GM18873 (cell line): ENCODE measurements at regions not wholly inside any gene's neighbourhood (a gene's known extent, or its start where the extent isn't known, plus 50 kb on each side); places are given as distances from the start of the nearest gene placed in this dataset.

Experiments
- ATAC-seq: cut with Tn5 transposase; IDR thresholded peaks from one replicate; pipeline ENCODE4 v1.9.1; 2021; ENCODE audit warnings: mild to moderate bottlenecking, moderate library complexity, moderate number of reproducible peaks; ENCODE audit not compliant: unreplicated experiment, low FRiP score

- ATAC-seq: no peak
These were observed 277.9 kb upstream of the SEMA6D start for GRCh38 chr15:47439146-47440111.

- no peak for ATAC-seq
These were observed 274.9 kb upstream of the SEMA6D start for GRCh38 chr15:47442371-47442770.

- ATAC-seq: no peak
These were observed 273.5 kb upstream of the SEMA6D start for GRCh38 chr15:47443839-47444238.

GRCh38 chr15:47445723-47446392, 271.4 kb upstream of the SEMA6D start:
- ATAC-seq: no peak

- ATAC-seq: no peak
These were observed 256.3 kb upstream of the SEMA6D start for GRCh38 chr15:47460795-47461573.

GRCh38 chr15:47461652-47462141, 255.6 kb upstream of the SEMA6D start:
- no peak for ATAC-seq

GRCh38 chr15:47466357-47466756, 250.9 kb upstream of the SEMA6D start:
- ATAC-seq: no peak

- ATAC-seq: no peak
These were observed 246.3 kb upstream of the SEMA6D start for GRCh38 chr15:47470983-47471382.

GRCh38 chr15:47473106-47473725, 244.1 kb upstream of the SEMA6D start:
- no peak for ATAC-seq

GRCh38 chr15:47473832-47474231, 243.5 kb upstream of the SEMA6D start:
- no peak for ATAC-seq

GRCh38 chr15:47475336-47475735, 242.0 kb upstream of the SEMA6D start:
- no peak for ATAC-seq

- no peak for ATAC-seq
These were observed 240.0 kb upstream of the SEMA6D start for GRCh38 chr15:47477341-47477740.

GRCh38 chr15:47484059-47484458, 233.2 kb upstream of the SEMA6D start:
- no peak for ATAC-seq

GRCh38 chr15:47484997-47485396, 232.3 kb upstream of the SEMA6D start:
- no peak for ATAC-seq

GRCh38 chr15:47485419-47485818, 231.9 kb upstream of the SEMA6D start:
- no peak for ATAC-seq

GRCh38 chr15:47486040-47486439, 231.3 kb upstream of the SEMA6D start:
- no peak for ATAC-seq

- no peak for ATAC-seq
These were observed 225.1 kb upstream of the SEMA6D start for GRCh38 chr15:47492195-47492594.

- ATAC-seq: no peak
These were observed 223.7 kb upstream of the SEMA6D start for GRCh38 chr15:47493357-47494247.
